SU-DHL-6 (cell line): ENCODE measurements at regions not wholly inside any gene's neighbourhood (a gene's known extent, or its start where the extent isn't known, plus 50 kb on each side); places are given as distances from the start of the nearest gene placed in this dataset.

ENCODE experiments used
- H2AFZ ChIP-seq: fragments of 200-600 bp; sonication (generic); 2 replicates; pipeline ENCODE4 v1.6.1; 2014; ENCODE audit warnings: low read depth, mild to moderate bottlenecking, moderate library complexity, mixed read lengths, antibody characterized with exemption, low read length; ENCODE audit not compliant: severe bottlenecking
- H3F3A ChIP-seq: fragments of 200-600 bp; shearing (Covaris generic); 2 replicates; pipeline ENCODE4 v1.6.0; 2016; ENCODE audit warnings: antibody characterized with exemption, mild to moderate bottlenecking; ENCODE audit not compliant: insufficient read depth
- H3K27ac ChIP-seq: fragments of 200-600 bp; sonication (generic); 2 replicates; pipeline ENCODE4 v1.5.1; 2016; ENCODE audit warnings: low read depth, mild to moderate bottlenecking, low read length, moderate library complexity, mixed read lengths
- H3K27me3 ChIP-seq: fragments of 200-600 bp; sonication (generic), shearing (Covaris generic); 2 replicates; pipeline ENCODE4 v1.6.0; 2014; ENCODE audit warnings: mild to moderate bottlenecking, low read length
- H3K36me3 ChIP-seq: fragments of 200-600 bp; sonication (generic); 2 replicates; pipeline ENCODE4 v1.6.1; 2014; ENCODE audit warnings: mild to moderate bottlenecking, low read length, mixed read lengths
- H3K4me2 ChIP-seq: fragments of 300-600, 200-600 bp; shearing (Covaris generic), sonication (generic); 2 replicates; pipeline ENCODE4 v1.6.0; 2014; ENCODE audit warnings: low read length, low read depth, mild to moderate bottlenecking; ENCODE audit not compliant: poor library complexity, severe bottlenecking
- H3K4me3 ChIP-seq: fragments of 200-600 bp; sonication (generic); 2 replicates; pipeline ENCODE4 v1.5.1; 2014; ENCODE audit warnings: antibody characterized with exemption, low read length, mild to moderate bottlenecking, mixed read lengths; ENCODE audit not compliant: insufficient read depth, poor library complexity, severe bottlenecking
- H3K79me2 ChIP-seq: fragments of 200-600 bp; sonication (generic); 2 replicates; pipeline ENCODE4 v1.6.1; 2014; ENCODE audit warnings: mild to moderate bottlenecking, low read length, moderate library complexity; ENCODE audit not compliant: insufficient read depth
- H3K9ac ChIP-seq: fragments of 200-600 bp; sonication (generic); 2 replicates; pipeline ENCODE4 v1.7.0; 2014; ENCODE audit warnings: mild to moderate bottlenecking, low read length
- H3K9me2 ChIP-seq: fragments of 200-600 bp; sonication (generic); replicated peaks from 2 replicates; pipeline ENCODE4 v1.6.1; 2014; ENCODE audit warnings: low read length; ENCODE audit not compliant: insufficient read depth
- H3K9me3 ChIP-seq: fragments of 200-600 bp; sonication (generic); 2 replicates; pipeline ENCODE4 v1.6.1; 2014; ENCODE audit warnings: low read length, mixed read lengths; ENCODE audit not compliant: insufficient read depth
- H4K20me1 ChIP-seq: fragments of 200-600 bp; sonication (generic); 2 replicates; pipeline ENCODE4 v1.6.1; 2014; ENCODE audit warnings: low read depth, mild to moderate bottlenecking, antibody characterized with exemption, low read length, moderate library complexity, mixed read lengths
- CTCF ChIP-seq: fragments of 200-600 bp; sonication (generic); IDR thresholded peaks from one replicate; pipeline ENCODE4 v1.5.1; 2017; ENCODE audit warnings: antibody characterized with exemption, mild to moderate bottlenecking, low read length, moderate library complexity; ENCODE audit not compliant: insufficient read depth, poor library complexity, severe bottlenecking
- EZH2phosphoT487 ChIP-seq: fragments of 200-600 bp; sonication (generic), shearing (Covaris generic); conservative IDR thresholded peaks from 2 replicates; pipeline ENCODE4 v1.6.1; 2018; ENCODE audit warnings: mild to moderate bottlenecking, antibody characterized with exemption, low read length, moderate library complexity, mixed read lengths

- Histone ChIP-seq H3K9me2 (no peaks in the 10 kb centered on the region), H4K20me1 (no peaks in the 10 kb centered on the region), H3K79me2 (no peaks in the 10 kb centered on the region), H3K9ac (no peak overlapping the region), H3K36me3 (no peaks in the 10 kb centered on the region), H3K27me3 (no peaks in the 10 kb centered on the region), H3F3A (no peaks in the 10 kb centered on the region), H2AFZ (no peak overlapping the region), H3K4me2 (no peak overlapping the region), H3K9me3 (no peaks in the 10 kb centered on the region), H3K4me3 (no peak overlapping the region), H3K27ac (no peak overlapping the region)
- TF ChIP-seq EZH2phosphoT487 (no peak), CTCF (no peak)
These were observed 93.0 kb upstream of the PLPPR4 start for GRCh38 chr1:99171184-99171813.

DNA sequence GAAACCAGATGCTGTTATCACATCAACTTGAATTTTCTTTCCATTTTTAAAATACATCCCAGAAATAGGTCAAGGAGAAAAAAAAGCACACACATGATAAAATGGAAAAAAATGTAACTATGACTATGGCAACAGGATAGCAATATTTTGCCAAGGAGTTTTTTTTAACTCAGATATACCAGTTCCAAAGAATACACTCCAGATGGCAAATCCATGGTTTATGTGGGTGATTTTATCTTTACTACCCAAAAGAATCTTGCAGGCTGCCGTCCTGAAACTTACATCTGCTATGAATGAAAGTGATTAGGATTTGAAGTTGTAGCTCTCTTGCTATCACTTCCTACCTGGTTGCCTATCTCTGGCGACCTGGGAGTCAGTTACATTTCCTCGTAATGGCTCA is 91.0 kb upstream of the PLPPR4 start:
- Histone ChIP-seq H2AFZ (no peak overlapping the region), H3K36me3 (no peaks in the 10 kb centered on the region), H3K9me3 (no peaks in the 10 kb centered on the region), H3K27ac (no peak overlapping the region), H4K20me1 (no peaks in the 10 kb centered on the region), H3K79me2 (no peaks in the 10 kb centered on the region), H3K4me2 (no peak overlapping the region), H3K9ac (no peak overlapping the region), H3K4me3 (no peak overlapping the region), H3K27me3 (no peaks in the 10 kb centered on the region), H3F3A (no peaks in the 10 kb centered on the region), H3K9me2 (no peaks in the 10 kb centered on the region)
- TF ChIP-seq EZH2phosphoT487: no peak
- no peak for TF ChIP-seq CTCF

GRCh38 chr1:99173900-99174299 is 90.4 kb upstream of the PLPPR4 start:
- Histone ChIP-seq H4K20me1 (no peaks in the 10 kb centered on the region), H3K4me2 (no peak overlapping the region), H3K79me2 (no peaks in the 10 kb centered on the region), H3K27me3 (no peaks in the 10 kb centered on the region), H3K36me3 (no peaks in the 10 kb centered on the region), H3K9ac (no peak overlapping the region), H3F3A (no peaks in the 10 kb centered on the region), H3K27ac (no peak overlapping the region), H3K9me2 (no peaks in the 10 kb centered on the region), H3K4me3 (no peak overlapping the region), H3K9me3 (no peaks in the 10 kb centered on the region), H2AFZ (no peak overlapping the region)
- TF ChIP-seq CTCF: no peak
- no peak for TF ChIP-seq EZH2phosphoT487
